H1 (cell line): ENCODE measurements at regions not wholly inside any gene's neighbourhood (a gene's known extent, or its start where the extent isn't known, plus 50 kb on each side); places are given as distances from the start of the nearest gene placed in this dataset.

ENCODE experiments used
- CTCF ChIA-PET: fragments of 300-600 bp; sonication (Branson Sonifier 250); formaldehyde crosslinking; loops from one replicate; lab custom pipeline; 2021; ENCODE audit not compliant: partially characterized antibody; lab: Charles Lee
- POLR2A ChIA-PET: fragments of 300-600 bp; sonication (Branson Sonifier 250); formaldehyde crosslinking; loops from one replicate; lab custom pipeline; 2021; ENCODE audit warnings: inconsistent platforms; ENCODE audit not compliant: partially characterized antibody; lab: Charles Lee
- DNase-seq, 2 experiments: peaks; one replicate each; pipeline versions ENCODE4 v3.0.0 to v3.0.0-alpha.2; 2010 to 2022; ENCODE audit warnings: low spot score in 2 of 2, low read depth in 1 of 2, mixed read lengths in 1 of 2
- FAIRE-seq: peaks from 2 replicates; lab custom pipeline; 2011; peaks lifted over from hg19 to GRCh38; lab: Jason Lieb, UNC
- H2AFZ ChIP-seq: 2 replicates; pipeline ENCODE4 v1.8.1; 2012; ENCODE audit warnings: low read length, inconsistent platforms
- H2AK5ac ChIP-seq: 2 replicates; pipeline ENCODE4 v1.6.1; 2013; ENCODE audit warnings: low read depth, low read length
- H2BK120ac ChIP-seq: replicated peaks from 2 replicates; pipeline ENCODE3; 2013; ENCODE audit warnings: low read depth, low read length, inconsistent platforms
- H2BK12ac ChIP-seq: 2 replicates; pipeline ENCODE4 v1.6.1; 2013; ENCODE audit warnings: low read depth, low read length
- H2BK15ac ChIP-seq: 2 replicates; pipeline ENCODE4 v1.6.1; 2013; ENCODE audit warnings: low read length
- H2BK20ac ChIP-seq: 2 replicates; pipeline ENCODE4 v1.6.1; 2013; ENCODE audit warnings: low read length
- H2BK5ac ChIP-seq: 2 replicates; pipeline ENCODE4 v1.6.1; 2013; ENCODE audit warnings: low read depth, low read length
- H3K14ac ChIP-seq: 2 replicates; pipeline ENCODE4 v1.6.1; 2013; ENCODE audit warnings: inconsistent platforms; ENCODE audit not compliant: insufficient read length
- H3K18ac ChIP-seq: 2 replicates; pipeline ENCODE4 v1.6.1; 2013; ENCODE audit warnings: low read length; ENCODE audit errors: extremely low read depth
- H3K23ac ChIP-seq: 2 replicates; pipeline ENCODE4 v1.6.1; 2013; ENCODE audit warnings: inconsistent platforms; ENCODE audit not compliant: insufficient read length
- H3K23me2 ChIP-seq: 2 replicates; pipeline ENCODE4 v1.6.1; 2013; ENCODE audit warnings: low read depth, low read length
- H3K27ac ChIP-seq: 2 replicates; pipeline ENCODE4 v1.6.1; 2011; ENCODE audit warnings: low read depth, low read length, inconsistent platforms
- H3K27me3 ChIP-seq, 4 experiments: replicated peaks in 1 of 4; 1 replicate in 1 of 4; 2 replicates in 3 of 4; pipeline versions ENCODE4 v1.6.1 to v1.8.1; 2011 to 2013; ENCODE audit warnings: low read length in 3 of 4, mild to moderate bottlenecking in 3 of 4, inconsistent platforms in 2 of 4, mixed read lengths in 2 of 4, moderate library complexity in 1 of 4; ENCODE audit not compliant: control insufficient read depth in 3 of 4, insufficient read depth in 3 of 4; ENCODE audit errors: extremely low read depth in 1 of 4
- H3K36me3 ChIP-seq, 4 experiments: 2 replicates each; pipeline versions ENCODE4 v1.6.1 to v1.8.1; 2011 to 2013; ENCODE audit warnings: mild to moderate bottlenecking in 4 of 4, low read length in 3 of 4, moderate library complexity in 2 of 4, control low read depth in 1 of 4, inconsistent platforms in 1 of 4; ENCODE audit not compliant: insufficient read depth in 4 of 4, control insufficient read depth in 2 of 4
- H3K4ac ChIP-seq: replicated peaks from 2 replicates; pipeline ENCODE3; 2013; ENCODE audit warnings: low read length, low read depth, mixed read lengths, inconsistent platforms; ENCODE audit not compliant: insufficient read length
- H3K4me1 ChIP-seq, 4 experiments: replicated peaks in 1 of 4; 1 replicate in 1 of 4; 2 replicates in 3 of 4; pipeline versions ENCODE4 v1.6.1 to v1.8.1; 2011 to 2013; ENCODE audit warnings: low read length in 3 of 4, inconsistent platforms in 2 of 4, mixed read lengths in 1 of 4; ENCODE audit not compliant: insufficient read depth in 4 of 4, control insufficient read depth in 3 of 4
- H3K4me2 ChIP-seq, 2 experiments: 2 replicates each; pipeline versions ENCODE4 v1.6.1 to v1.8.1; 2011 to 2013; ENCODE audit warnings: low read depth in 2 of 2, low read length in 2 of 2, control low read depth in 1 of 2, inconsistent platforms in 1 of 2, mild to moderate bottlenecking in 1 of 2; ENCODE audit not compliant: insufficient read depth in 1 of 2
- H3K4me3 ChIP-seq, 4 experiments: fragments of 200-600, 300-600 bp in 1 of 4; sonication (generic), shearing (Covaris generic), sonication (Bioruptor Twin) in 1 of 4; 2 replicates each; pipeline versions ENCODE4 v1.5.1 to v1.8.1; 2011 to 2016; ENCODE audit warnings: low read length in 4 of 4, low read depth in 3 of 4, control low read depth in 2 of 4, inconsistent platforms in 2 of 4, mild to moderate bottlenecking in 2 of 4, mixed read lengths in 1 of 4, moderate library complexity in 1 of 4; ENCODE audit not compliant: insufficient read depth in 2 of 4; ENCODE audit errors: extremely low read depth in 1 of 4
- H3K56ac ChIP-seq: replicated peaks from 2 replicates; pipeline ENCODE3; 2013; ENCODE audit warnings: low read depth, mild to moderate bottlenecking, mixed read lengths, low read length, inconsistent platforms; ENCODE audit not compliant: insufficient read length
- H3K79me1 ChIP-seq: 2 replicates; pipeline ENCODE4 v1.6.1; 2013; ENCODE audit warnings: low read depth, low read length, control low read depth
- H3K79me2 ChIP-seq, 2 experiments: 2 replicates each; pipeline versions ENCODE4 v1.6.1 to v1.8.1; 2012 to 2013; ENCODE audit warnings: low read length in 2 of 2, mild to moderate bottlenecking in 2 of 2, inconsistent platforms in 1 of 2; ENCODE audit not compliant: insufficient read depth in 2 of 2, control insufficient read depth in 1 of 2
- H3K9ac ChIP-seq, 4 experiments: replicated peaks in 1 of 4; 1 replicate in 1 of 4; 2 replicates in 3 of 4; pipeline versions ENCODE4 v1.6.1 to v1.8.1; 2011 to 2013; ENCODE audit warnings: low read depth in 3 of 4, low read length in 3 of 4, control low read depth in 2 of 4, mild to moderate bottlenecking in 2 of 4, moderate library complexity in 2 of 4, inconsistent platforms in 1 of 4; ENCODE audit errors: extremely low read depth in 1 of 4
- H3K9me3 ChIP-seq, 2 experiments: 2 replicates each; pipeline versions ENCODE4 v1.6.1 to v1.8.1; 2012 to 2013; ENCODE audit warnings: mild to moderate bottlenecking in 2 of 2, moderate library complexity in 2 of 2, control low read depth in 1 of 2, inconsistent platforms in 1 of 2, low read depth in 1 of 2, low read length in 1 of 2, mixed read lengths in 1 of 2; ENCODE audit not compliant: insufficient read depth in 2 of 2
- H4K20me1 ChIP-seq, 2 experiments: replicated peaks in 1 of 2; 2 replicates each; pipeline versions ENCODE3 to v1.8.1; 2011 to 2013; ENCODE audit warnings: inconsistent platforms in 2 of 2, low read length in 2 of 2, mild to moderate bottlenecking in 1 of 2; ENCODE audit not compliant: insufficient read depth in 2 of 2, control insufficient read depth in 1 of 2
- H4K5ac ChIP-seq: 2 replicates; pipeline ENCODE4 v1.6.1; 2013; ENCODE audit warnings: low read length, low read depth, mixed read lengths, inconsistent platforms; ENCODE audit not compliant: insufficient read length
- H4K8ac ChIP-seq: 2 replicates; pipeline ENCODE4 v1.8.0; 2013; ENCODE audit warnings: mild to moderate bottlenecking, moderate library complexity, low read length, inconsistent platforms; ENCODE audit not compliant: insufficient read depth; ENCODE audit errors: extremely low read depth
- H4K91ac ChIP-seq: replicated peaks from 2 replicates; pipeline ENCODE3; 2013; ENCODE audit warnings: low read length, mixed read lengths, inconsistent platforms; ENCODE audit not compliant: insufficient read length
- FOSL1 ChIP-seq: IDR thresholded peaks from 2 replicates; pipeline ENCODE4 v1.6.1; 2011; ENCODE audit warnings: mild to moderate bottlenecking, low read depth, low read length, moderate library complexity; ENCODE audit not compliant: insufficient read depth
- RXRA ChIP-seq: IDR thresholded peaks from 2 replicates; pipeline ENCODE4 v1.6.1; 2011; ENCODE audit warnings: low read depth, mild to moderate bottlenecking, low read length, moderate library complexity; ENCODE audit not compliant: insufficient read depth
- TEAD4 ChIP-seq: IDR thresholded peaks from 2 replicates; pipeline ENCODE4 v1.6.1; 2012; ENCODE audit warnings: low read depth, low read length, inconsistent platforms, mixed read lengths
- WGBS, 2 experiments: shearing (Covaris generic) in 1 of 2; methylation state at CpG; one replicate each; pipeline versions ENCODE4 v1.1.6 to v1.1.7; 2013 to 2015; ENCODE audit warnings: low lambda C conversion rate in 2 of 2, mixed read lengths in 2 of 2, inconsistent platforms in 1 of 2, low coverage in 1 of 2, missing lambda C conversion rate in 1 of 2; ENCODE audit not compliant: insufficient replicate concordance in 2 of 2, insufficient coverage in 1 of 2, insufficient read length in 1 of 2; ENCODE audit errors: extremely low coverage in 1 of 2, missing lambda C conversion rate in 1 of 2; 5-methylcytosine and 5-hydroxymethylcytosine counted together

DNA sequence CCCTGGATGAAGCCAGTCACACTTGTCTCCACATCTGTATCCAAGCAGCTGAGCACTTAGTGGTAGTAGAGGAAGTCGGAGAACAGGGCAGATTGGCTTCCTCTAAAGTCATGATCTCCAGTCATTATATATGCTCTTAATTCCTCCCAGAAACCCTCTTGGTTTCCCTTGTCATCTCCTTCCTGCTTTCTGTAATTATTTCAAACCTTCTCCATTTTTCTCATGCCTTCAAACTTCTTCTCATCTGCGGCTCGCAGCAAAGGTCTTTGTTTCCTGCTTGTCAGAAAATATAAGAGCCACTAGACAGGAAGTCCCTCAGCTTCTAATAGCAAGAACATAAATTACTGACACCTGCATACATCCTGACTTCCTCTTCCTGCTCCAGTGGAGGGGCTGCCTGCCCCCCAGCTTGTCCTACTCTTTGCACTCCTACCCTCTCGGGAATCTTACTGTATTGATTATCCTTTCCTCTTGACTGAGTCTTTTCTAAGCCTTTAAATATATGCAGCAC, 124.6 kb upstream of the NGF start:
- H3K23me2 ChIP-seq = no peaks in the 10 kb centered on the region
- no peaks in the 10 kb centered on the region for H3K27me3 ChIP-seq
- no peaks in the 10 kb centered on the region for H4K20me1 ChIP-seq
- H3K79me2 ChIP-seq = no peaks in the 10 kb centered on the region
- H3K36me3 ChIP-seq = no peaks in the 10 kb centered on the region
- no peak overlapping the region for H4K8ac ChIP-seq
- no peak overlapping the region for H2BK5ac ChIP-seq
- H4K5ac ChIP-seq = no peak overlapping the region
- no peak overlapping the region for H2BK15ac ChIP-seq
- H4K91ac ChIP-seq = no peak overlapping the region
- no peak overlapping the region for H3K14ac ChIP-seq
- no peak overlapping the region for H2BK120ac ChIP-seq
- no peak overlapping the region for H2BK12ac ChIP-seq
- 92% methylated on average over 4 of the region's 4 CpGs; no CpG with 5 or more reads in 1 of the 2 experiments for WGBS, 2 experiments
- no peak for DNase-seq
- no peaks in the 10 kb centered on the region for H3K4me1 ChIP-seq
- H3K9me3 ChIP-seq = no peaks in the 10 kb centered on the region
- no peak overlapping the region for H2BK20ac ChIP-seq
- H2AK5ac ChIP-seq = no peak overlapping the region
- ChIA-PET CTCF (interaction anchor here (0.6 to 1.7 kb wide), 8 partner anchors 15 to 410 kb away, joined by 3 to 6 read pairs (median 3); no protein-coding TSS in a partner anchor), POLR2A (no interaction called here)
- H3K4me3 ChIP-seq = no peak overlapping the region
- no peak overlapping the region for H3K23ac ChIP-seq
- TF ChIP-seq FOSL1 = no peak
- no peak for TF ChIP-seq TEAD4
- no peak for TF ChIP-seq RXRA
- no peak overlapping the region for H3K56ac ChIP-seq
- H3K9ac ChIP-seq = no peak overlapping the region
- H3K27ac ChIP-seq = no peak overlapping the region
- H3K4me2 ChIP-seq = no peak overlapping the region
- no peak for FAIRE-seq
- no peak overlapping the region for H3K4ac ChIP-seq
- no peak overlapping the region for H3K18ac ChIP-seq
- no peaks in the 10 kb centered on the region for H3K79me1 ChIP-seq
- H2AFZ ChIP-seq = no peak overlapping the region
